SK-N-SH (cell line): ENCODE measurements at regions not wholly inside any gene's neighbourhood (a gene's known extent, or its start where the extent isn't known, plus 50 kb on each side); places are given as distances from the start of the nearest gene placed in this dataset.

ENCODE experiments used
- CTCF ChIA-PET: fragments of 300-600, 350-600 bp; formaldehyde crosslinking; extraction: SDS; loops from one replicate; lab custom pipeline; 2021; lab: Yijun Ruan, JAX
- POLR2A ChIA-PET: fragments of 350-600 bp; sonication (Branson Sonifier 250); formaldehyde crosslinking; extraction: SDS; loops from one replicate; lab custom pipeline; 2020; ENCODE audit warnings: antibody characterized with exemption, inconsistent platforms; lab: Yijun Ruan, JAX
- DNase-seq: peaks from one replicate; pipeline ENCODE4 v3.0.0; 2012
- H2AFZ ChIP-seq: fragments of 200-600 bp; sonication (generic); 2 replicates; pipeline ENCODE4 v1.8.1; 2016; ENCODE audit warnings: antibody characterized with exemption, mild to moderate bottlenecking, low read depth
- H3F3A ChIP-seq: fragments of 200-600 bp; sonication (generic); replicated peaks from 2 replicates; pipeline ENCODE3; 2016; ENCODE audit warnings: antibody characterized with exemption, mild to moderate bottlenecking; ENCODE audit not compliant: insufficient read depth
- H3K27ac ChIP-seq, 2 experiments: fragments of 200-500 bp in 1 of 2; fragments of 200-600 bp in 1 of 2; sonication (Bioruptor generic) in 1 of 2; sonication (generic), shearing (Covaris generic) in 1 of 2; 2 replicates each; pipeline versions ENCODE4 v1.5.1 to v1.6.1; 2014 to 2016; ENCODE audit warnings: low read depth in 2 of 2, inconsistent platforms in 1 of 2, low read length in 1 of 2, mild to moderate bottlenecking in 1 of 2, mixed read lengths in 1 of 2
- H3K27me3 ChIP-seq: fragments of 200-600 bp; sonication (generic), shearing (Covaris generic); 2 replicates; pipeline ENCODE4 v1.6.1; 2016; ENCODE audit warnings: mixed run types; ENCODE audit not compliant: insufficient read depth
- H3K36me3 ChIP-seq, 2 experiments: fragments of 200-500 bp in 1 of 2; fragments of 200-600 bp in 1 of 2; sonication (Bioruptor generic) in 1 of 2; sonication (generic) in 1 of 2; replicated peaks in 1 of 2; 2 replicates each; pipeline versions ENCODE3 to v1.5.1; 2014 to 2016; ENCODE audit warnings: low read length in 1 of 2, mild to moderate bottlenecking in 1 of 2; ENCODE audit not compliant: insufficient read depth in 2 of 2, control insufficient read depth in 1 of 2
- H3K4me1 ChIP-seq, 2 experiments: fragments of 200-500 bp in 1 of 2; fragments of 200-600 bp in 1 of 2; sonication (Bioruptor generic) in 1 of 2; sonication (generic), shearing (Covaris generic) in 1 of 2; 2 replicates each; pipeline versions ENCODE4 v1.5.1 to v1.6.1; 2014 to 2016; ENCODE audit warnings: low read depth in 1 of 2, low read length in 1 of 2, mixed run types in 1 of 2; ENCODE audit not compliant: insufficient read depth in 2 of 2, control insufficient read depth in 1 of 2
- H3K4me2 ChIP-seq: fragments of 200-600 bp; sonication (generic), shearing (Covaris generic); 2 replicates; pipeline ENCODE4 v1.6.1; 2017; ENCODE audit warnings: mixed run types
- H3K4me3 ChIP-seq, 2 experiments: fragments of 200-500 bp in 1 of 2; fragments of 200-600 bp in 1 of 2; sonication (Bioruptor generic) in 1 of 2; sonication (generic), shearing (Covaris generic) in 1 of 2; 2 replicates each; pipeline versions ENCODE4 v1.5.1 to v1.8.1; 2014 to 2016; ENCODE audit warnings: low read depth in 2 of 2, inconsistent platforms in 1 of 2, low read length in 1 of 2, mild to moderate bottlenecking in 1 of 2, mixed read lengths in 1 of 2, moderate library complexity in 1 of 2
- H3K79me2 ChIP-seq: fragments of 200-600 bp; sonication (generic); 2 replicates; pipeline ENCODE4 v1.8.1; 2017; ENCODE audit warnings: mild to moderate bottlenecking; ENCODE audit not compliant: insufficient read depth
- H3K9ac ChIP-seq: fragments of 200-600 bp; sonication (generic); 2 replicates; pipeline ENCODE4 v1.6.1; 2017; ENCODE audit warnings: mixed run types
- H3K9me2 ChIP-seq: fragments of 200-600 bp; sonication (generic); 2 replicates; pipeline ENCODE4 v1.6.1; 2017; ENCODE audit warnings: mixed run types
- H3K9me3 ChIP-seq: fragments of 200-600 bp; sonication (generic); 2 replicates; pipeline ENCODE4 v1.6.1; 2017; ENCODE audit warnings: mixed run types, mild to moderate bottlenecking, moderate library complexity
- H4K20me1 ChIP-seq: fragments of 200-600 bp; sonication (generic); 2 replicates; pipeline ENCODE4 v1.6.1; 2017; ENCODE audit warnings: mild to moderate bottlenecking, mixed run types; ENCODE audit not compliant: insufficient read depth
- CHD2 ChIP-seq: fragments of 150-350 bp; IDR thresholded peaks from 2 replicates; pipeline ENCODE4 v1.6.1; 2018; ENCODE audit warnings: low read length; ENCODE audit not compliant: partially characterized antibody
- ELF1 ChIP-seq: IDR thresholded peaks from 2 replicates; pipeline ENCODE4 v1.4.0; 2012
- EP300 ChIP-seq, 2 experiments: IDR thresholded peaks; 2 replicates each; pipeline versions ENCODE4 v1.4.0 to v1.6.1; 2012; ENCODE audit warnings: borderline replicate concordance in 1 of 2, low read depth in 1 of 2, low read length in 1 of 2
- EZH2phosphoT487 ChIP-seq: fragments of 200-600 bp; sonication (generic); IDR thresholded peaks from 2 replicates; pipeline ENCODE4 v1.6.1; 2017; ENCODE audit warnings: low read depth, mixed run types, mild to moderate bottlenecking, antibody characterized with exemption, moderate library complexity, borderline replicate concordance
- FOSL2 ChIP-seq: IDR thresholded peaks from 2 replicates; pipeline ENCODE4 v1.4.0; 2012; ENCODE audit warnings: low read depth, mild to moderate bottlenecking, moderate library complexity, borderline replicate concordance
- FOXJ3 ChIP-seq: sonication (generic); formaldehyde crosslinking; IDR thresholded peaks from 2 replicates; pipeline ENCODE4 v1.5.1; 2020; ENCODE audit warnings: mild to moderate bottlenecking, missing genetic modification reagents
- FOXM1 ChIP-seq: IDR thresholded peaks from 2 replicates; pipeline ENCODE4 v1.4.0; 2012; ENCODE audit warnings: low read depth, mild to moderate bottlenecking
- MXI1 ChIP-seq: IDR thresholded peaks from 2 replicates; pipeline ENCODE4 v1.6.1; 2012; ENCODE audit warnings: mild to moderate bottlenecking, low read depth, low read length, improper control_type of control experiment
- POLR2AphosphoS5 ChIP-seq: IDR thresholded peaks from 2 replicates; pipeline ENCODE4 v1.6.1; 2012; ENCODE audit warnings: low read depth, low read length
- RCOR1 ChIP-seq: fragments of 150-350 bp; IDR thresholded peaks from 2 replicates; pipeline ENCODE4 v1.6.1; 2017; ENCODE audit warnings: antibody characterized with exemption, low read length
- RFX5 ChIP-seq: IDR thresholded peaks from 2 replicates; pipeline ENCODE4 v1.6.1; 2012; ENCODE audit warnings: mild to moderate bottlenecking, improper control_type of control experiment, low read length
- RXRA ChIP-seq: IDR thresholded peaks from 2 replicates; pipeline ENCODE4 v1.4.0; 2012; ENCODE audit warnings: low read depth, mild to moderate bottlenecking, borderline replicate concordance
- SMC3 ChIP-seq: IDR thresholded peaks from 2 replicates; pipeline ENCODE4 v1.6.1; 2012; ENCODE audit warnings: low read depth, low read length, improper control_type of control experiment
- TAF1 ChIP-seq: IDR thresholded peaks from 2 replicates; pipeline ENCODE4 v1.6.1; 2012; ENCODE audit warnings: low read depth, mild to moderate bottlenecking, low read length, moderate library complexity, borderline replicate concordance
- USF1 ChIP-seq: IDR thresholded peaks from 2 replicates; pipeline ENCODE4 v1.4.0; 2012; ENCODE audit warnings: low read depth, borderline replicate concordance
- YY1 ChIP-seq: IDR thresholded peaks from 2 replicates; pipeline ENCODE4 v1.4.0; 2012; ENCODE audit warnings: low read depth, mild to moderate bottlenecking
- WGBS: methylation state at CpG from one replicate; pipeline ENCODE4 v1.1.6; 2017; ENCODE audit warnings: low lambda C conversion rate; 5-methylcytosine and 5-hydroxymethylcytosine counted together
- TF ChIP-seq, protein P1 (sequence below): fragments of 150-350 bp; IDR thresholded peaks from 2 replicates; pipeline ENCODE4 v1.6.1; 2016; ENCODE audit warnings: mild to moderate bottlenecking, low read depth, low read length
- TF ChIP-seq, protein P2 (sequence below): IDR thresholded peaks from 2 replicates; pipeline ENCODE4; 2012
- TF ChIP-seq, protein P3 (sequence below): IDR thresholded peaks from 2 replicates; pipeline ENCODE4 v1.4.0; 2012; ENCODE audit warnings: low read depth, borderline replicate concordance
- TF ChIP-seq, protein P4 (sequence below): IDR thresholded peaks from 2 replicates; pipeline ENCODE4 v1.4.0; 2012; ENCODE audit warnings: low read depth

DNA sequence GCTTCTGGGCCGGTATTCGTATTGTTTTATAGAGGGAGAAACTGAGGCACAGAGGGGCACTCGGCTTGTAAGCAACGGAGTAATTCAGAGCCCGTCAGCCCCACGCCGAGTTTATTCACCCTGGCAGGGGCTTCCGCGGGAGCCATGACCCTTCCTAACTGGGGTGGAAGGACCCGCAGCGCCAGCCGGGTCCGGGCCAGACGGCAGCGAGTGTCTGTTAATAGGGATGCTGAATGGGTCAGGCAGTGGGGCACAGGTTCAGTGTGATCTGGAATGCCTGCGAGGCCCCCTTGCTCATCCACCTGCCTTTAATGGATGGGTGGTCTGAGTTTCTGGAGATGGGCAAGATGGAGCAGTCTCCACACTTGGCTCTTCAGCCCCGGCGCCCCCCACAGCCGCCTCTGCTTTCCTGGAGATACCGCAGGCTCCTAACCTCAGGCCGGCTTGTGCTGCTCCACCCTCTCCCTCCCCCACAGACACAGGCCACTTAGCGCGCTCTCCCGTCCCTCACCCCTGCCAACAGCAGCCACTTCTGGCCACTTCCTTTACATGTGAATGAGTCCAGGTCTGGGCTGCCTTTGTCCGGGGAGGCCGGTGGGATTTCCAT is 147.1 kb downstream of the ERCC6L2 start:
- ChIA-PET CTCF (no interaction called here), POLR2A (no interaction called here)
- Histone ChIP-seq H3K4me3 (no peak overlapping the region), H3K9me3 (no peaks in the 10 kb centered on the region), H4K20me1 (no peaks in the 10 kb centered on the region), H3K9ac (no peak overlapping the region), H3K4me2 (no peak overlapping the region), H3F3A (no peaks in the 10 kb centered on the region), H3K27me3 (peaks cover 6% of the 10 kb centered on the region; the same call in 1 of the 2 replicates), H3K36me3 (no peaks in the 10 kb centered on the region), H3K4me1 (no peaks in the 10 kb centered on the region; a peak in 1 of 4 replicates), H3K9me2 (no peaks in the 10 kb centered on the region), H3K27ac (no peak overlapping the region), H3K79me2 (no peaks in the 10 kb centered on the region), H2AFZ (no peak overlapping the region)
- TF ChIP-seq POLR2AphosphoS5 (no peak), ELF1 (no peak), TAF1 (no peak), FOXM1 (no peak), EP300 (IDR thresholded peaks at IDR 0.05; ENCODE audit: borderline replicate concordance in 1 of 2, low read depth in 1 of 2, low read length in 1 of 2) (no peak), CHD2 (no peak), RFX5 (no peak), YY1 (no peak), EZH2phosphoT487 (no peak), RCOR1 (no peak), MXI1 (no peak), RXRA (no peak), FOXJ3 (no peak), SMC3 (no peak), FOSL2 (no peak), USF1 (no peak)
- TF ChIP-seq, protein P1, sequence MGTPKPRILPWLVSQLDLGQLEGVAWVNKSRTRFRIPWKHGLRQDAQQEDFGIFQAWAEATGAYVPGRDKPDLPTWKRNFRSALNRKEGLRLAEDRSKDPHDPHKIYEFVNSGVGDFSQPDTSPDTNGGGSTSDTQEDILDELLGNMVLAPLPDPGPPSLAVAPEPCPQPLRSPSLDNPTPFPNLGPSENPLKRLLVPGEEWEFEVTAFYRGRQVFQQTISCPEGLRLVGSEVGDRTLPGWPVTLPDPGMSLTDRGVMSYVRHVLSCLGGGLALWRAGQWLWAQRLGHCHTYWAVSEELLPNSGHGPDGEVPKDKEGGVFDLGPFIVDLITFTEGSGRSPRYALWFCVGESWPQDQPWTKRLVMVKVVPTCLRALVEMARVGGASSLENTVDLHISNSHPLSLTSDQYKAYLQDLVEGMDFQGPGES, result no peak
- TF ChIP-seq, protein P2, sequence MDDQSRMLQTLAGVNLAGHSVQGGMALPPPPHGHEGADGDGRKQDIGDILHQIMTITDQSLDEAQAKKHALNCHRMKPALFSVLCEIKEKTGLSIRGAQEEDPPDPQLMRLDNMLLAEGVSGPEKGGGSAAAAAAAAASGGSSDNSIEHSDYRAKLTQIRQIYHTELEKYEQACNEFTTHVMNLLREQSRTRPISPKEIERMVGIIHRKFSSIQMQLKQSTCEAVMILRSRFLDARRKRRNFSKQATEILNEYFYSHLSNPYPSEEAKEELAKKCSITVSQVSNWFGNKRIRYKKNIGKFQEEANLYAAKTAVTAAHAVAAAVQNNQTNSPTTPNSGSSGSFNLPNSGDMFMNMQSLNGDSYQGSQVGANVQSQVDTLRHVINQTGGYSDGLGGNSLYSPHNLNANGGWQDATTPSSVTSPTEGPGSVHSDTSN, result no peak
- TF ChIP-seq, protein P3, sequence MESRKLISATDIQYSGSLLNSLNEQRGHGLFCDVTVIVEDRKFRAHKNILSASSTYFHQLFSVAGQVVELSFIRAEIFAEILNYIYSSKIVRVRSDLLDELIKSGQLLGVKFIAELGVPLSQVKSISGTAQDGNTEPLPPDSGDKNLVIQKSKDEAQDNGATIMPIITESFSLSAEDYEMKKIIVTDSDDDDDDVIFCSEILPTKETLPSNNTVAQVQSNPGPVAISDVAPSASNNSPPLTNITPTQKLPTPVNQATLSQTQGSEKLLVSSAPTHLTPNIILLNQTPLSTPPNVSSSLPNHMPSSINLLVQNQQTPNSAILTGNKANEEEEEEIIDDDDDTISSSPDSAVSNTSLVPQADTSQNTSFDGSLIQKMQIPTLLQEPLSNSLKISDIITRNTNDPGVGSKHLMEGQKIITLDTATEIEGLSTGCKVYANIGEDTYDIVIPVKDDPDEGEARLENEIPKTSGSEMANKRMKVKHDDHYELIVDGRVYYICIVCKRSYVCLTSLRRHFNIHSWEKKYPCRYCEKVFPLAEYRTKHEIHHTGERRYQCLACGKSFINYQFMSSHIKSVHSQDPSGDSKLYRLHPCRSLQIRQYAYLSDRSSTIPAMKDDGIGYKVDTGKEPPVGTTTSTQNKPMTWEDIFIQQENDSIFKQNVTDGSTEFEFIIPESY, result no peak
- TF ChIP-seq, protein P4, sequence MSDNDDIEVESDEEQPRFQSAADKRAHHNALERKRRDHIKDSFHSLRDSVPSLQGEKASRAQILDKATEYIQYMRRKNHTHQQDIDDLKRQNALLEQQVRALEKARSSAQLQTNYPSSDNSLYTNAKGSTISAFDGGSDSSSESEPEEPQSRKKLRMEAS, result no peak
- WGBS, result 86% methylated on average over 20 of the region's 26 CpGs
- DNase-seq, result peak; percentile 54
